H9 (cell line): ENCODE measurements at regions not wholly inside any gene's neighbourhood (a gene's known extent, or its start where the extent isn't known, plus 50 kb on each side); places are given as distances from the start of the nearest gene placed in this dataset.

Source experiments
- DNase-seq: peaks from one replicate; pipeline ENCODE4 v3.0.0-alpha.2; 2017
- H2AFZ ChIP-seq: one replicate; pipeline ENCODE4 v1.6.1; 2013; ENCODE audit warnings: mild to moderate bottlenecking, low read length, control low read depth, moderate library complexity
- H2AK5ac ChIP-seq: 2 replicates; pipeline ENCODE4 v1.6.1; 2013; ENCODE audit warnings: low read length, control low read depth, mixed read lengths; ENCODE audit not compliant: insufficient read length
- H2BK120ac ChIP-seq: one replicate; pipeline ENCODE4 v1.6.1; 2013; ENCODE audit warnings: low read depth, mild to moderate bottlenecking, low read length, control low read depth, inconsistent platforms; ENCODE audit not compliant: poor library complexity, severe bottlenecking
- H2BK12ac ChIP-seq: 2 replicates; pipeline ENCODE4 v1.6.1; 2013; ENCODE audit warnings: low read length, control low read depth, mixed read lengths, low read depth; ENCODE audit not compliant: insufficient read length
- H2BK15ac ChIP-seq: 2 replicates; pipeline ENCODE4 v1.6.1; 2013; ENCODE audit warnings: low read depth, low read length, control low read depth
- H2BK20ac ChIP-seq: one replicate; pipeline ENCODE4 v1.6.1; 2013; ENCODE audit warnings: low read depth, mild to moderate bottlenecking, low read length, control low read depth, inconsistent platforms; ENCODE audit not compliant: poor library complexity, severe bottlenecking
- H2BK5ac ChIP-seq: 2 replicates; pipeline ENCODE4 v1.6.1; 2013; ENCODE audit warnings: low read length, control low read depth, mixed read lengths; ENCODE audit not compliant: insufficient read length
- H3K14ac ChIP-seq: 2 replicates; pipeline ENCODE4 v1.6.1; 2013; ENCODE audit warnings: low read length, control low read depth; ENCODE audit not compliant: insufficient read depth
- H3K18ac ChIP-seq: 2 replicates; pipeline ENCODE4 v1.6.1; 2013; ENCODE audit warnings: low read depth, mild to moderate bottlenecking, mixed read lengths, low read length, control low read depth; ENCODE audit not compliant: insufficient read length
- H3K23ac ChIP-seq: 2 replicates; pipeline ENCODE4 v1.6.1; 2013; ENCODE audit warnings: low read length, control low read depth, mixed read lengths, low read depth; ENCODE audit not compliant: insufficient read length
- H3K23me2 ChIP-seq: 2 replicates; pipeline ENCODE4 v1.6.1; 2013; ENCODE audit warnings: low read depth, mild to moderate bottlenecking, mixed read lengths, low read length, control low read depth; ENCODE audit not compliant: insufficient read length, poor library complexity, severe bottlenecking
- H3K27ac ChIP-seq: 2 replicates; pipeline ENCODE4 v1.5.1; 2013; ENCODE audit warnings: low read length, control low read depth, mixed read lengths, low read depth; ENCODE audit not compliant: insufficient read length
- H3K27me3 ChIP-seq: 2 replicates; pipeline ENCODE4 v1.6.1; 2013; ENCODE audit warnings: low read length, control low read depth, inconsistent platforms; ENCODE audit not compliant: insufficient read depth
- H3K4ac ChIP-seq: 2 replicates; pipeline ENCODE4 v1.6.1; 2013; ENCODE audit warnings: low read depth, mild to moderate bottlenecking, control low read depth, inconsistent platforms, low read length, moderate library complexity
- H3K4me1 ChIP-seq: 2 replicates; pipeline ENCODE4 v1.6.1; 2013; ENCODE audit warnings: low read length, control low read depth, inconsistent platforms; ENCODE audit not compliant: insufficient read depth
- H3K4me2 ChIP-seq: 2 replicates; pipeline ENCODE4 v1.6.1; 2013; ENCODE audit warnings: low read length, control low read depth, mixed read lengths; ENCODE audit not compliant: insufficient read length, insufficient read depth
- H3K56ac ChIP-seq: 2 replicates; pipeline ENCODE4 v1.6.1; 2013; ENCODE audit warnings: low read depth, mild to moderate bottlenecking, mixed read lengths, low read length, control low read depth; ENCODE audit not compliant: insufficient read length
- H3K79me1 ChIP-seq: 2 replicates; pipeline ENCODE4 v1.6.1; 2013; ENCODE audit warnings: low read depth, mild to moderate bottlenecking, moderate library complexity, low read length, control low read depth, inconsistent platforms; ENCODE audit not compliant: insufficient read depth, poor library complexity, severe bottlenecking
- H3K79me2 ChIP-seq: 2 replicates; pipeline ENCODE4 v1.6.1; 2013; ENCODE audit warnings: low read length, control low read depth, inconsistent platforms; ENCODE audit not compliant: insufficient read depth
- H3K9ac ChIP-seq: 2 replicates; pipeline ENCODE4 v1.6.1; 2013; ENCODE audit warnings: low read length, control low read depth, mixed read lengths; ENCODE audit not compliant: insufficient read length; ENCODE audit errors: extremely low read depth
- H3K9me3 ChIP-seq: one replicate; pipeline ENCODE4 v1.6.1; 2013; ENCODE audit warnings: low read depth, low read length, inconsistent platforms; ENCODE audit not compliant: control insufficient read depth
- H3T11ph ChIP-seq: one replicate; pipeline ENCODE4 v1.6.1; 2013; ENCODE audit warnings: mild to moderate bottlenecking, low read length, control low read depth, inconsistent platforms
- H4K20me1 ChIP-seq: one replicate; pipeline ENCODE4 v1.6.1; 2013; ENCODE audit not compliant: control insufficient read depth, insufficient read length, insufficient read depth
- H4K5ac ChIP-seq: 2 replicates; pipeline ENCODE4 v1.6.1; 2013; ENCODE audit warnings: low read depth, mild to moderate bottlenecking, mixed read lengths, low read length, control low read depth; ENCODE audit not compliant: insufficient read length
- H4K8ac ChIP-seq: replicated peaks from 2 replicates; pipeline ENCODE4 v1.6.1; 2013; ENCODE audit warnings: low read length, control low read depth, mixed read lengths, low read depth; ENCODE audit not compliant: insufficient read length
- H4K91ac ChIP-seq: 2 replicates; pipeline ENCODE4 v1.6.1; 2013; ENCODE audit warnings: low read depth, mild to moderate bottlenecking, moderate library complexity, mixed read lengths, low read length, control low read depth; ENCODE audit not compliant: insufficient read length
- H3K27ac Mint-ChIP-seq, 3 experiments: 2 replicates in 2 of 3; 3 replicates in 1 of 3; pipeline ENCODE4 v1.8.0; 2020 to 2021; ENCODE audit warnings: mixed read lengths in 3 of 3, mild to moderate bottlenecking in 1 of 3, moderate library complexity in 1 of 3
- H3K27me3 Mint-ChIP-seq: 2 replicates; pipeline ENCODE4 v1.8.0; 2021; ENCODE audit warnings: low read depth, mild to moderate bottlenecking, moderate library complexity, mixed read lengths
- H3K36me3 Mint-ChIP-seq, 3 experiments: 2 replicates in 2 of 3; 3 replicates in 1 of 3; pipeline ENCODE4 v1.8.0; 2020 to 2021; ENCODE audit warnings: low read depth in 3 of 3, mixed read lengths in 3 of 3; ENCODE audit not compliant: insufficient read depth in 1 of 3
- H3K4me1 Mint-ChIP-seq, 2 experiments: 2 replicates each; pipeline ENCODE4 v1.8.0; 2020; ENCODE audit warnings: mixed read lengths in 2 of 2
- H3K4me3 Mint-ChIP-seq, 2 experiments: 2 replicates in 1 of 2; 3 replicates in 1 of 2; pipeline ENCODE4 v1.8.0; 2020 to 2021; ENCODE audit warnings: mild to moderate bottlenecking in 2 of 2, mixed read lengths in 2 of 2, moderate library complexity in 1 of 2
- H3K9me3 Mint-ChIP-seq, 2 experiments: 2 replicates in 1 of 2; 3 replicates in 1 of 2; pipeline ENCODE4 v1.8.0; 2020; ENCODE audit warnings: mild to moderate bottlenecking in 2 of 2, mixed read lengths in 2 of 2, moderate library complexity in 1 of 2
- WGBS: extraction: QIAGEN DNeasy Blood & Tissue Kit; methylation state at CpG from one replicate; pipeline ENCODE4 v1.1.7; 2013; ENCODE audit warnings: missing lambda C conversion rate, low lambda C conversion rate, mixed read lengths; ENCODE audit not compliant: insufficient read length; ENCODE audit errors: extremely low coverage; 5-methylcytosine and 5-hydroxymethylcytosine counted together
- TF ChIP-seq, protein P1 (sequence below): fragments of 200-600 bp; sonication (generic); conservative IDR thresholded peaks from 3 replicates; pipeline ENCODE4 v1.8.0; 2021; ENCODE audit warnings: antibody characterized with exemption, mild to moderate bottlenecking

- H3K4me1 Mint-ChIP-seq, result peaks cover 18 to 20% of the 10 kb centered on the region in 2 experiments
- Histone ChIP-seq H3K9ac (no peak overlapping the region), H3K14ac (no peak overlapping the region), H2AFZ (no peak overlapping the region), H2BK5ac (no peak overlapping the region), H3K18ac (no peak overlapping the region), H3K79me2 (no peaks in the 10 kb centered on the region), H2BK15ac (no peak overlapping the region), H3T11ph (no peak overlapping the region), H4K91ac (no peak overlapping the region), H4K5ac (no peak overlapping the region), H3K4me2 (no peak overlapping the region), H3K4ac (no peak overlapping the region), H3K9me3 (no peaks in the 10 kb centered on the region), H3K56ac (no peak overlapping the region), H2BK120ac (no peak overlapping the region), H3K79me1 (no peaks in the 10 kb centered on the region), H3K27me3 (no peaks in the 10 kb centered on the region), H2BK12ac (no peak overlapping the region), H2BK20ac (no peak overlapping the region), H2AK5ac (no peak overlapping the region), H3K4me1 (no peaks in the 10 kb centered on the region; the same call in 1 of the 2 replicates), H4K20me1 (no peaks in the 10 kb centered on the region), H3K23me2 (no peaks in the 10 kb centered on the region), H3K23ac (no peak overlapping the region), H4K8ac (no peak overlapping the region), H3K27ac (no peak overlapping the region)
- no peaks in the 10 kb centered on the region for H3K9me3 Mint-ChIP-seq
- H3K4me3 Mint-ChIP-seq, result no peak overlapping the region
- H3K27ac Mint-ChIP-seq, result no peak overlapping the region
- TF ChIP-seq, protein P1, sequence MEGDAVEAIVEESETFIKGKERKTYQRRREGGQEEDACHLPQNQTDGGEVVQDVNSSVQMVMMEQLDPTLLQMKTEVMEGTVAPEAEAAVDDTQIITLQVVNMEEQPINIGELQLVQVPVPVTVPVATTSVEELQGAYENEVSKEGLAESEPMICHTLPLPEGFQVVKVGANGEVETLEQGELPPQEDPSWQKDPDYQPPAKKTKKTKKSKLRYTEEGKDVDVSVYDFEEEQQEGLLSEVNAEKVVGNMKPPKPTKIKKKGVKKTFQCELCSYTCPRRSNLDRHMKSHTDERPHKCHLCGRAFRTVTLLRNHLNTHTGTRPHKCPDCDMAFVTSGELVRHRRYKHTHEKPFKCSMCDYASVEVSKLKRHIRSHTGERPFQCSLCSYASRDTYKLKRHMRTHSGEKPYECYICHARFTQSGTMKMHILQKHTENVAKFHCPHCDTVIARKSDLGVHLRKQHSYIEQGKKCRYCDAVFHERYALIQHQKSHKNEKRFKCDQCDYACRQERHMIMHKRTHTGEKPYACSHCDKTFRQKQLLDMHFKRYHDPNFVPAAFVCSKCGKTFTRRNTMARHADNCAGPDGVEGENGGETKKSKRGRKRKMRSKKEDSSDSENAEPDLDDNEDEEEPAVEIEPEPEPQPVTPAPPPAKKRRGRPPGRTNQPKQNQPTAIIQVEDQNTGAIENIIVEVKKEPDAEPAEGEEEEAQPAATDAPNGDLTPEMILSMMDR, result no peak
- no CpG with 5 or more reads among the region's 6 CpGs for WGBS
- no peaks in the 10 kb centered on the region for H3K36me3 Mint-ChIP-seq
- H3K27me3 Mint-ChIP-seq, result no peaks in the 10 kb centered on the region
- no peak for DNase-seq
Observed at GRCh38 chr4:52368895-52369294, 290.2 kb downstream of the USP46 start.
